ENCODE measurements at regions not wholly inside any gene's neighbourhood (a gene's known extent, or its start where the extent isn't known, plus 50 kb on each side); places are given as distances from the start of the nearest gene placed in this dataset.
A peak's percentile ranks its signal among the peaks of the same experiment; 100 is the strongest.

DNA sequence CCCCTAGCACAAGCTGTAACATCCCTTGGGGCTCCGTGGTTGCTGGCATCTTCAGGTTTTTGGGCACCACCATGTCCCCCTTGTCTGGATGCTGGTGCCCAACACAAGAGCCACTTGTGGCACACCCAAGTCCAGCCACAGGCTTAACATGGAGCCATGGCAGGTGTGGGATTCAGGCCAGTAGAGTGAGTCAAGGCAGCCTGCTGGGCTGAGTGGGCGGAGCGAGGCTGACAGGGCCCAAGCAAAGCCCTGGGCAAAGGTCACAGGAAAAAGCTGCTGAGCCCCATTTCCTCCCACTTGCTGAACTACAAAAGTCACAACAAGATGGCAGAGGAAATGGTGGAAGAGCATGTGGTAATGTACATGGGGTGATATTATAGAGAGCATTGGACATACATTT, 950.7 kb upstream of the FLRT2 start:
- Histone ChIP-seq H2BK12ac (ENCODE audit: low read length in 2 of 2) (no peak overlapping the region), H3K36me3 (ENCODE audit: control insufficient read depth in 1 of 2, insufficient read depth in 2 of 2, low read depth in 1 of 2, low read length in 2 of 2) (no peaks in the 10 kb centered on the region), H2BK5ac (ENCODE audit: low read depth, low read length, poor library complexity, severe bottlenecking) (no peak overlapping the region), H3K27ac (ENCODE audit: low read length, poor library complexity, severe bottlenecking) (no peak overlapping the region), H3K79me1 (replicated peaks; ENCODE audit: low read length, poor library complexity, severe bottlenecking) (no peaks in the 10 kb centered on the region), H4K8ac (ENCODE audit: low read length) (no peak overlapping the region), H3K27me3 (ENCODE audit: control insufficient read depth in 1 of 2, insufficient read depth in 1 of 2, low read length in 2 of 2) (no peaks in the 10 kb centered on the region), H3K14ac (ENCODE audit: low read length in 2 of 2) (peak overlapping the region in 1 of 2 experiments; percentile 14), H3K4ac (ENCODE audit: low read depth in 1 of 2, low read length in 2 of 2) (no peak overlapping the region), H3K4me2 (ENCODE audit: low read length, poor library complexity, severe bottlenecking) (no peak overlapping the region), H3K4me3 (ENCODE audit: insufficient read depth in 1 of 2, low read depth in 1 of 2, low read length in 2 of 2) (no peak overlapping the region), H3K4me1 (ENCODE audit: control insufficient read depth, insufficient read depth, low read depth, low read length) (no peaks in the 10 kb centered on the region), H2BK15ac (ENCODE audit: low read depth, poor library complexity, severe bottlenecking) (no peak overlapping the region), H3K9me3 (ENCODE audit: control insufficient read depth, low read length) (no peaks in the 10 kb centered on the region), H2AFZ (ENCODE audit: low read depth, low read length) (no peak overlapping the region), H2BK120ac (ENCODE audit: low read depth, low read length) (no peak overlapping the region), H2AK5ac (ENCODE audit: low read length, severe bottlenecking) (no peak overlapping the region), H3K18ac (ENCODE audit: low read depth in 1 of 2, low read length in 2 of 2) (no peak overlapping the region), H3K9ac (ENCODE audit: low read length) (no peak overlapping the region), H4K91ac (ENCODE audit: low read length) (no peak overlapping the region), H3K23ac (ENCODE audit: low read length in 2 of 2) (no peak overlapping the region)
- WGBS = 100% methylated on average over 3 of the region's 3 CpGs
- no peak for DNase-seq

DNA sequence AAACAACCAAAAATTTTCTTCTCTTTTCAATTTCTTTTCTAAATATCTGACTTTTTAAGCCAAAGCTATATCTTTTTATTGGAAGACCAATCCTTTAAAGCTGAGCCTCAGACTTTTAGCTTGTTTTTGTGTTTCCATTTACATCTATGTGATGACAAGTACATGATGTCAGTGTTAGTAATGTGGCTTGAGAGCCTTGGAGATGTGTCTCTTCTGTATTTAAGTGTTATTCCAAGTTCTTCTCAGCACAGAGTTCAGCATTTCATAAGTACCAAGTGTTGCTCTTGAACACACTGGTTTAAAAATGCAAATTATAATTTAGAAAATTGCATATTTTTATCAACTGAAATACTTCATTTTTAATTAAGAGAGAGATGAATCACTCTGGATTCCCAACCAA, 948.9 kb upstream of the FLRT2 start:
- Histone ChIP-seq H3K9me3 (ENCODE audit: control insufficient read depth, low read length) (no peaks in the 10 kb centered on the region), H2BK5ac (ENCODE audit: low read depth, low read length, poor library complexity, severe bottlenecking) (no peak overlapping the region), H3K4me1 (ENCODE audit: control insufficient read depth, insufficient read depth, low read depth, low read length) (no peaks in the 10 kb centered on the region), H3K27ac (ENCODE audit: low read length, poor library complexity, severe bottlenecking) (no peak overlapping the region), H3K36me3 (ENCODE audit: control insufficient read depth in 1 of 2, insufficient read depth in 2 of 2, low read depth in 1 of 2, low read length in 2 of 2) (no peaks in the 10 kb centered on the region), H4K91ac (ENCODE audit: low read length) (no peak overlapping the region), H3K27me3 (ENCODE audit: control insufficient read depth in 1 of 2, insufficient read depth in 1 of 2, low read length in 2 of 2) (no peaks in the 10 kb centered on the region), H2AFZ (ENCODE audit: low read depth, low read length) (no peak overlapping the region), H3K9ac (ENCODE audit: low read length) (no peak overlapping the region), H3K4me2 (ENCODE audit: low read length, poor library complexity, severe bottlenecking) (no peak overlapping the region), H2AK5ac (ENCODE audit: low read length, severe bottlenecking) (no peak overlapping the region), H3K14ac (ENCODE audit: low read length in 2 of 2) (no peak overlapping the region), H3K79me1 (replicated peaks; ENCODE audit: low read length, poor library complexity, severe bottlenecking) (no peaks in the 10 kb centered on the region), H3K4me3 (ENCODE audit: insufficient read depth in 1 of 2, low read depth in 1 of 2, low read length in 2 of 2) (no peak overlapping the region), H3K23ac (ENCODE audit: low read length in 2 of 2) (no peak overlapping the region), H2BK12ac (ENCODE audit: low read length in 2 of 2) (no peak overlapping the region), H3K4ac (ENCODE audit: low read depth in 1 of 2, low read length in 2 of 2) (no peak overlapping the region), H3K18ac (ENCODE audit: low read depth in 1 of 2, low read length in 2 of 2) (no peak overlapping the region), H2BK120ac (ENCODE audit: low read depth, low read length) (no peak overlapping the region), H2BK15ac (ENCODE audit: low read depth, poor library complexity, severe bottlenecking) (no peak overlapping the region), H4K8ac (ENCODE audit: low read length) (no peak overlapping the region)
- no peak for DNase-seq

DNA sequence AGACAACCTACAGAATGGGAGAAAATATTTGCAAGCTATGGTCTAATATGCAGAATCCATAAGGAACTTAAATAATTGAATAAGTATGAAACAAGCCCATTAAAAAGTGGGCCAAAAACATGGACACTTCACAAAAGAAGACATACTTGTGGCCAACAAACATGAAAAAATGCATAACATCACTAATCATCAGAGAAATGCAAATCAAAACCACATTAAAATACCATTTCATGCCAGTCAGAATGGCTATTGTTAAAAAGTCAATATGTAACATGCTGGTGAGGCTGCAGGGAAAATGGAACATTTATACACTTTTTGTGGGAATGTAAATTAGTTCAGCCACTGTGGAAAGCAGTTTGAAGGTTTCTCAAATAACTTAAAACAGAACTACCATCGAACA, 945.4 kb upstream of the FLRT2 start:
- Histone ChIP-seq H3K9ac (ENCODE audit: low read length) (no peak overlapping the region), H2BK120ac (ENCODE audit: low read depth, low read length) (no peak overlapping the region), H3K23ac (ENCODE audit: low read length in 2 of 2) (no peak overlapping the region), H3K9me3 (ENCODE audit: control insufficient read depth, low read length) (no peaks in the 10 kb centered on the region), H2AK5ac (ENCODE audit: low read length, severe bottlenecking) (no peak overlapping the region), H2BK12ac (ENCODE audit: low read length in 2 of 2) (no peak overlapping the region), H3K27ac (ENCODE audit: low read length, poor library complexity, severe bottlenecking) (no peak overlapping the region), H3K14ac (ENCODE audit: low read length in 2 of 2) (no peak overlapping the region), H3K36me3 (ENCODE audit: control insufficient read depth in 1 of 2, insufficient read depth in 2 of 2, low read depth in 1 of 2, low read length in 2 of 2) (no peaks in the 10 kb centered on the region), H2AFZ (ENCODE audit: low read depth, low read length) (no peak overlapping the region), H2BK15ac (ENCODE audit: low read depth, poor library complexity, severe bottlenecking) (no peak overlapping the region), H3K79me1 (replicated peaks; ENCODE audit: low read length, poor library complexity, severe bottlenecking) (no peaks in the 10 kb centered on the region), H3K4me2 (ENCODE audit: low read length, poor library complexity, severe bottlenecking) (no peak overlapping the region), H3K4me1 (ENCODE audit: control insufficient read depth, insufficient read depth, low read depth, low read length) (no peaks in the 10 kb centered on the region), H3K4ac (ENCODE audit: low read depth in 1 of 2, low read length in 2 of 2) (no peak overlapping the region), H3K18ac (ENCODE audit: low read depth in 1 of 2, low read length in 2 of 2) (no peak overlapping the region), H3K27me3 (ENCODE audit: control insufficient read depth in 1 of 2, insufficient read depth in 1 of 2, low read length in 2 of 2) (no peaks in the 10 kb centered on the region), H4K8ac (ENCODE audit: low read length) (no peak overlapping the region), H2BK5ac (ENCODE audit: low read depth, low read length, poor library complexity, severe bottlenecking) (no peak overlapping the region), H4K91ac (ENCODE audit: low read length) (no peak overlapping the region), H3K4me3 (ENCODE audit: insufficient read depth in 1 of 2, low read depth in 1 of 2, low read length in 2 of 2) (no peak overlapping the region)
- DNase-seq = no peak
- WGBS = 80% methylated on average over 1 of the region's 1 CpG

- H3K14ac ChIP-seq (ENCODE audit: low read length in 2 of 2) = no peak overlapping the region
- no peak overlapping the region for H2BK15ac ChIP-seq (ENCODE audit: low read depth, poor library complexity, severe bottlenecking)
- no peak overlapping the region for H3K18ac ChIP-seq (ENCODE audit: low read depth in 1 of 2, low read length in 2 of 2)
- H3K4me3 ChIP-seq (ENCODE audit: insufficient read depth in 1 of 2, low read depth in 1 of 2, low read length in 2 of 2) = no peak overlapping the region
- H3K79me1 ChIP-seq (replicated peaks; ENCODE audit: low read length, poor library complexity, severe bottlenecking) = no peaks in the 10 kb centered on the region
- H3K36me3 ChIP-seq (ENCODE audit: control insufficient read depth in 1 of 2, insufficient read depth in 2 of 2, low read depth in 1 of 2, low read length in 2 of 2) = no peaks in the 10 kb centered on the region
- H3K4me1 ChIP-seq (ENCODE audit: control insufficient read depth, insufficient read depth, low read depth, low read length) = no peaks in the 10 kb centered on the region
- no peak overlapping the region for H2BK5ac ChIP-seq (ENCODE audit: low read depth, low read length, poor library complexity, severe bottlenecking)
- 93% methylated on average over 8 of the region's 9 CpGs for WGBS
- no peak overlapping the region for H3K4ac ChIP-seq (ENCODE audit: low read depth in 1 of 2, low read length in 2 of 2)
- no peaks in the 10 kb centered on the region for H3K27me3 ChIP-seq (ENCODE audit: control insufficient read depth in 1 of 2, insufficient read depth in 1 of 2, low read length in 2 of 2)
- no peak overlapping the region for H2BK12ac ChIP-seq (ENCODE audit: low read length in 2 of 2)
- no peak for DNase-seq
- H3K4me2 ChIP-seq (ENCODE audit: low read length, poor library complexity, severe bottlenecking) = no peak overlapping the region
- no peak overlapping the region for H3K9ac ChIP-seq (ENCODE audit: low read length)
- no peak overlapping the region for H2AK5ac ChIP-seq (ENCODE audit: low read length, severe bottlenecking)
- no peak overlapping the region for H3K23ac ChIP-seq (ENCODE audit: low read length in 2 of 2)
- H3K27ac ChIP-seq (ENCODE audit: low read length, poor library complexity, severe bottlenecking) = no peak overlapping the region
- H2BK120ac ChIP-seq (ENCODE audit: low read depth, low read length) = no peak overlapping the region
- no peak overlapping the region for H2AFZ ChIP-seq (ENCODE audit: low read depth, low read length)
- no peak overlapping the region for H4K8ac ChIP-seq (ENCODE audit: low read length)
- H4K91ac ChIP-seq (ENCODE audit: low read length) = no peak overlapping the region
- H3K9me3 ChIP-seq (ENCODE audit: control insufficient read depth, low read length) = no peaks in the 10 kb centered on the region
Observed at GRCh38 chr14:84591827-84592445, 938.0 kb upstream of the FLRT2 start.
